Omental fat pad (tissue), 3 donors: ENCODE measurements at regions not wholly inside any gene's neighbourhood (a gene's known extent, or its start where the extent isn't known, plus 50 kb on each side); places are given as distances from the start of the nearest gene placed in this dataset.

Experiments used
- ATAC-seq: fragments of 150-250 bp; one replicate; pipeline ENCODE4 v1.9.1; 2016; ENCODE audit warnings: mild to moderate bottlenecking, moderate library complexity; ENCODE audit not compliant: low FRiP score
- DNase-seq: peaks from one replicate; pipeline ENCODE4 v3.0.0-alpha.2; 2019; ENCODE audit warnings: low spot score
- CTCF ChIP-seq, 3 donors: fragments of 450-650 bp; IDR thresholded peaks; one replicate each; pipeline ENCODE4 v1.5.1; 2016 to 2017; ENCODE audit warnings: antibody characterized with exemption in 3 of 3, mild to moderate bottlenecking in 3 of 3, moderate library complexity in 2 of 3

- DNase-seq (peak; percentile 12), ATAC-seq (no peak)
- no peak for TF ChIP-seq CTCF (IDR thresholded peaks at IDR 0.05)
Observed at GRCh38 chr6:43996618-43997344, 130.5 kb downstream of the MRPL14 start.

DNA sequence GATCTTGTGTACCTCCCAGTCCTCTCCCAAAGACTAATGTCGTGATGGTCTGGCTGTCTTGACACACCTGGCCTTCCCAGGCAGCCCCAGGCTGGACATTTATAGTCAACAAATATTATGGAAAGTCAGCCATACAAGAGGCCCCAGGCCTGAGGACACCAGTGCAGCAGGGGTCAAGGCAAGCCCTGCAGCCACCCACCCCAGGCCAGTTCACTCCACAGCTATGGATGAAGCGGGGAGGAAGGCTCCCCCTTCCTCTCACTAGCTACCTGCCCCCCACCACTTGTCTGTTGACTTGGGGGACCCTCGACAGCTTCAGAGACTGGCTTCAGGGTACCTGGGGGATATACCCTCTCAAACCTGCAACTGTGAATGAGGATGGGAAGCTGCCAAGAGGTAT is 132.1 kb downstream of the MRPL14 start:
- no peak for TF ChIP-seq CTCF (IDR thresholded peaks at IDR 0.05)
- ATAC-seq: no peak
- peak; percentile 16 for DNase-seq

DNA sequence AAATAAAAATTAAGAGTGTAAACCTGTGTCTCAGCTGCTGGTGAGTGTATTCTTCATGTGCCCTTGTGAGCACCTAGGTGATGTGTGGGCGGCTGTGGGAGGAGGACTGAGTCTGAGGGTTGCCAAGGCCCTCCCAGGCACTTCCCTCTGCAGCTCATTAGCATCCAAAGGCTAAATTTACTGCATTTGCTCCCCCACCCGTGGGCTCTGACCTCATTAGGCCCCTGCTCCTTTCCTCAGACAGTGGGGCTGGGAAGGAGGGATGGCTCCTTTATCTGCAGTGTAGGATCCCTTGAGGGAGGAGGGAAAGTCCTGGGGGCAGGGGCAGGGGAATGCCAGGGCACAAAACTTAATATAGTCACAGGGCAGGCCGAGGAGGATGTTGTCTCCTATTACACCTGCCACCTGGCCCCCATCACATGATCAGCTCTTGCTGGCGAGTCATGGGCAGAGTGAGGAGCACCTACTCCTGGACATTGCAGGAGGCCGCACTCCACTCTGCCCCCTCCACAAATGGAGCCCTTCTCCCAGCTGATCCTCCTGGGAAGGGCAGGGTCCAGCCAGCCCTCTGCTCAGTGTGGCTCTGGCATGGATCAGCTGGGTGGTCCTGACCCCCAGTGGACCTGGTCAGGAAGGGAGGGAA is 133.2 kb downstream of the MRPL14 start:
- TF ChIP-seq CTCF (IDR thresholded peaks at IDR 0.05): no peak
- DNase-seq: peak; percentile 23
- peak; percentile 52 for ATAC-seq

DNA sequence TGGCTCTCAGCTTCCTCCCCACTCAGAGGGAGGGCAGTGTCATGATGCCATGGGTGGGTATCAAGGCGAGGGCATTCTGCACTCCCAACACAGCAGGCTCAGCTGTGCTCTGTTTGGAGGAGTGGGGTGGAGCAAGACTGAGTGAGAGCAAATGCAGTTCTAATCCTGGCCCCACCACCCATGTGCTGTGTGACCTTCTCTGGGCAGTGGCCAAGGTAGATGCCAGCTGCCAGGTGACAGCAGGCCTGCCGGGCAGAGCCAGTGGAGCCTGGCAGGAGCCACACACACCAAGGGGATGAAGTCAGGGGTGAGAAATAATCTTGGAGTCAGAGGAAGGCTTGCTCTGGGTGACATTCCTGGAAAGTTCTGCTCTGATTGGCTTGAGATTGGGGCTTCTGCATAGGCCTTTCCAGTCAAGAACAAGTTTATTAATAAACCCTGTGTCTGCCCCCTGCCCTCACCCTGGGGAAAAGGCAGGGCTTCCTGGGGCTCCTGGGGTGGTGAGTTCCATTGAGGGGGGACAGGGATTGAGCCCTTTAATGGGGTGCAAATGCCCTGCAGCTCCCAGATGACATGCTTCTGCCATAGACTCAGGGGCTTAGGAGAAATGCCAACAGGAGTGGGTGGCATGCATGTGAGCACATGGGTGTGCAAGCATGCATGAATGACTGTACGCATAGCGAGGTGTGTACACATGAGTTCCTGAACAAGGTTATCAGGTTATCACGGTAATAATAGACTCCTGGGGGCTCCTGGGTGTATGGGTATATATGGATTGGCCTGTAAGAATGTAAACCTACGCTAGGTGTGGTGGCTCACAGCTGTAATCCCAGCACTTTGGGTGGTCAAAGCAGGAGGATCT is 134.2 kb downstream of the MRPL14 start:
- no peak for ATAC-seq
- DNase-seq: no peak
- no peak for TF ChIP-seq CTCF (IDR thresholded peaks at IDR 0.05)

DNA sequence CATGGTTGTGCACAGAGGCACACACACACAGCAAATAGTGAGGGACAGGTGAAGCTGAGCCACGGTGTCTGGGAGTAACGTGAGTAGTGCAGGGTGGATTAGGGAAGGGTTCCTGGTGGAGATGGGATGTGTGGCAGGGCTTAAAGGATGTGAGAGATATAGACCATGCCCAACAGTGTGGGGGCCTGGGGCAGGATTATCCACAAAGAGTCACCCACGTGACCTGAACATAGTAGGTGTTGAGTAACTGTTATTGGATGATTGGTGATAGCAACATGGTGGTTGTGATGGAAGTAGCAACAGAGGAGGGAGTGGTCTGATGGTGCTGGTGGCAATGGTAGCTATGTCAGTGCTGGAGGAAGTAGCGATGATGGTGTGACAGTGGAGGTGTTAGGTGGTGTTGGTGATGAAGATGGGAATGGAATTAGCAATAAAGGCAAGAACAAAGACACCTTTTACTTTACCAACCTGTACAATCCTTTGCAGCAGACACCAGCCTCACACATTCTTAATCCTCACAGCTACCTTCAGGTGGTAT is 135.1 kb downstream of the MRPL14 start:
- DNase-seq: no peak
- no peak for TF ChIP-seq CTCF (IDR thresholded peaks at IDR 0.05)
- no peak for ATAC-seq

DNA sequence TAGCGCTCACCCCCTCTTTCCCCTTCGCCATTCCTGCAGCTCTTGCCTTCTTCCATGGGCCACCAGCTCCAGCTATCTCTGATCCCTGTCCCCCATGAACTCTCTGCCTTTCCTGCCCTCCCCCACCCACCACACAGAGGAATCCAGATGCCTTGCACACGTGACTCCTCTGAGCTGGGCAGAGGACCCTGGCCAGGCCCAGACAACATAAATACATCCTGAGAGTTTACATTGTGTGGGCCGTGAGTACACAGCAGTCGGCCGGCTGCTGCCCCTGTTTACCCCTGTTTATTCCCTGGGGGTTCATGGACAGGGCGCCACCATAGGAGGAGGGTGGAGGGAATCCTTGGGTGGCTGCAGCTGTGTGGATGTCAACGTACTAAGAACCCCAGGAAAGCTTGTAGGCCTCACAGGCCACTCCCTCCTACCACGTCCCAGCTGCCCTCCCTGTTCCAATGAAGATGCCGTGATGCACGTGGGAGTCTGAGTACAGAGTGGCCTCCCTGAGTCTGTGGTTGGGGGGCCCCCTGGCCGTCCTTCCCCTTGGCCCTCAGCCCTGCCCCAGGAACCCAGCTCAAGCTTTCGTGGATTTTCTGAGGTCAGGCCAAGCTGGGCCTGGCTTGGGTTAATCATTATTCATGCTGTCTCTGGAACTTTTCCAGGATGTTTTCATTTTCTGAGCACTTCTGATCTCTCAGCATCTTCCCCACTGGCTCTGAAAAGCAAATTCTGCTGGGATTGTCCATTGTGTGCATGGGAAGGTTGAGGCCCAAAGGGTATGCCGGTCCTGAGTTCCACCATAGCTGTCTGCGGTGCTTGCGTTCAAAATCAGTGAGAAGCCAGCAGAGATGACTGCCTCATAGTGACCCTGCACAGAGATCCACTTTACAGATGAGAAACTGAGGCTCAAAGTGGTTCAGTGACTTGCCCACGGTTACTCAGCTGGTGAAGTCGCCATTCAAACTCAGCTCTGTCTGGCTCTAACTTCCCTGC is 136.3 kb downstream of the MRPL14 start:
- TF ChIP-seq CTCF (IDR thresholded peaks at IDR 0.05): no peak
- DNase-seq: no peak

More for the DNA sequence above, 136.3 kb downstream of the MRPL14 start:
- ATAC-seq: peak; percentile 46
